ENCODE measurements at regions not wholly inside any gene's neighbourhood (a gene's known extent, or its start where the extent isn't known, plus 50 kb on each side); places are given as distances from the start of the nearest gene placed in this dataset.

GRCh38 chr3:110454066-110454465 is 617.5 kb upstream of the NECTIN3 start:
- DNase-seq (ENCODE audit: low spot score in 2 of 2) (no peak), ATAC-seq (replicated peaks; ENCODE audit: extremely low read depth, poor library complexity, severe bottlenecking) (no peak)
- Mint-ChIP-seq H3K4me3 (no peak overlapping the region), H3K27ac (ENCODE audit: low read depth) (no peak overlapping the region), H3K4me1 (no peaks in the 10 kb centered on the region), H3K36me3 (ENCODE audit: insufficient read depth) (no peaks in the 10 kb centered on the region), H3K27me3 (no peaks in the 10 kb centered on the region), H3K9me3 (no peaks in the 10 kb centered on the region)

- Mint-ChIP-seq H3K4me3 (no peak overlapping the region), H3K27me3 (no peaks in the 10 kb centered on the region), H3K27ac (ENCODE audit: low read depth) (no peak overlapping the region), H3K36me3 (ENCODE audit: insufficient read depth) (no peaks in the 10 kb centered on the region), H3K4me1 (no peaks in the 10 kb centered on the region), H3K9me3 (no peaks in the 10 kb centered on the region)
- DNase-seq (ENCODE audit: low spot score in 2 of 2) = no peak
- no peak for ATAC-seq (replicated peaks; ENCODE audit: extremely low read depth, poor library complexity, severe bottlenecking)
Measured at GRCh38 chr3:110456001-110456400, 615.6 kb upstream of the NECTIN3 start.

GRCh38 chr3:110456438-110457138 is 615.0 kb upstream of the NECTIN3 start:
- no peak for DNase-seq (ENCODE audit: low spot score in 2 of 2)
- Mint-ChIP-seq H3K27me3 (no peaks in the 10 kb centered on the region), H3K9me3 (no peaks in the 10 kb centered on the region), H3K4me3 (no peak overlapping the region), H3K4me1 (no peaks in the 10 kb centered on the region), H3K27ac (ENCODE audit: low read depth) (no peak overlapping the region), H3K36me3 (ENCODE audit: insufficient read depth) (no peaks in the 10 kb centered on the region)
- no peak for ATAC-seq (replicated peaks; ENCODE audit: extremely low read depth, poor library complexity, severe bottlenecking)

GRCh38 chr3:110457508-110457907 is 614.1 kb upstream of the NECTIN3 start:
- ATAC-seq (replicated peaks; ENCODE audit: extremely low read depth, poor library complexity, severe bottlenecking) = no peak
- Mint-ChIP-seq H3K36me3 (ENCODE audit: insufficient read depth) (no peaks in the 10 kb centered on the region), H3K9me3 (no peaks in the 10 kb centered on the region), H3K4me1 (no peaks in the 10 kb centered on the region), H3K27ac (ENCODE audit: low read depth) (no peak overlapping the region), H3K27me3 (no peaks in the 10 kb centered on the region), H3K4me3 (no peak overlapping the region)
- DNase-seq (ENCODE audit: low spot score in 2 of 2) = no peak

GRCh38 chr3:110459021-110459420 is 612.6 kb upstream of the NECTIN3 start:
- Mint-ChIP-seq H3K27ac (ENCODE audit: low read depth) (no peak overlapping the region), H3K27me3 (no peaks in the 10 kb centered on the region)

GRCh38 chr3:110470310-110470709 is 601.3 kb upstream of the NECTIN3 start:
- no peaks in the 10 kb centered on the region for H3K4me1 Mint-ChIP-seq
- no peaks in the 10 kb centered on the region for H3K36me3 Mint-ChIP-seq (ENCODE audit: insufficient read depth)
- no peak overlapping the region for H3K4me3 Mint-ChIP-seq
- DNase-seq (ENCODE audit: low spot score in 2 of 2) (no peak), ATAC-seq (replicated peaks; ENCODE audit: extremely low read depth, poor library complexity, severe bottlenecking) (no peak)
- no peaks in the 10 kb centered on the region for H3K9me3 Mint-ChIP-seq
- H3K27ac Mint-ChIP-seq (ENCODE audit: low read depth) = no peak overlapping the region
- peaks cover 16% of the 10 kb centered on the region for H3K27me3 Mint-ChIP-seq

More at GRCh38 chr3:110459021-110459420, 612.6 kb upstream of the NECTIN3 start:
- DNase-seq (ENCODE audit: low spot score in 2 of 2) (no peak), ATAC-seq (replicated peaks; ENCODE audit: extremely low read depth, poor library complexity, severe bottlenecking) (no peak)
- Mint-ChIP-seq H3K9me3 (no peaks in the 10 kb centered on the region), H3K4me1 (no peaks in the 10 kb centered on the region), H3K36me3 (ENCODE audit: insufficient read depth) (no peaks in the 10 kb centered on the region), H3K4me3 (no peak overlapping the region)

- H3K36me3 Mint-ChIP-seq (ENCODE audit: insufficient read depth) = no peaks in the 10 kb centered on the region
Measured at GRCh38 chr3:110473405-110473804, 598.2 kb upstream of the NECTIN3 start.

GRCh38 chr3:110474397-110474796 is 597.2 kb upstream of the NECTIN3 start:
- DNase-seq (ENCODE audit: low spot score in 2 of 2) (no peak), ATAC-seq (replicated peaks; ENCODE audit: extremely low read depth, poor library complexity, severe bottlenecking) (no peak)
- Mint-ChIP-seq H3K9me3 (no peaks in the 10 kb centered on the region), H3K4me3 (no peak overlapping the region), H3K36me3 (ENCODE audit: insufficient read depth) (no peaks in the 10 kb centered on the region), H3K27ac (ENCODE audit: low read depth) (no peak overlapping the region), H3K27me3 (peaks cover 16% of the 10 kb centered on the region), H3K4me1 (no peaks in the 10 kb centered on the region)

More at GRCh38 chr3:110473405-110473804, 598.2 kb upstream of the NECTIN3 start:
- H3K4me1 Mint-ChIP-seq = no peaks in the 10 kb centered on the region
- ATAC-seq (replicated peaks; ENCODE audit: extremely low read depth, poor library complexity, severe bottlenecking) = no peak
- H3K9me3 Mint-ChIP-seq = no peaks in the 10 kb centered on the region
- H3K27ac Mint-ChIP-seq (ENCODE audit: low read depth) = no peak overlapping the region
- no peak overlapping the region for H3K4me3 Mint-ChIP-seq
- DNase-seq (ENCODE audit: low spot score in 2 of 2) = no peak
- peaks cover 16% of the 10 kb centered on the region for H3K27me3 Mint-ChIP-seq

GRCh38 chr3:110478377-110479054 is 593.1 kb upstream of the NECTIN3 start:
- H3K4me3 Mint-ChIP-seq = no peak overlapping the region
- no peaks in the 10 kb centered on the region for H3K9me3 Mint-ChIP-seq
- H3K27me3 Mint-ChIP-seq = peaks cover 15% of the 10 kb centered on the region
- no peak for ATAC-seq (replicated peaks; ENCODE audit: extremely low read depth, poor library complexity, severe bottlenecking)
- no peak for DNase-seq (ENCODE audit: low spot score in 2 of 2)
- no peaks in the 10 kb centered on the region for H3K36me3 Mint-ChIP-seq (ENCODE audit: insufficient read depth)
- no peak overlapping the region for H3K27ac Mint-ChIP-seq (ENCODE audit: low read depth)
- H3K4me1 Mint-ChIP-seq = no peaks in the 10 kb centered on the region

GRCh38 chr3:110479731-110480130 is 591.9 kb upstream of the NECTIN3 start:
- Mint-ChIP-seq H3K4me3 (no peak overlapping the region), H3K27me3 (peaks cover 10% of the 10 kb centered on the region), H3K9me3 (no peaks in the 10 kb centered on the region), H3K36me3 (ENCODE audit: insufficient read depth) (no peaks in the 10 kb centered on the region), H3K4me1 (no peaks in the 10 kb centered on the region), H3K27ac (ENCODE audit: low read depth) (no peak overlapping the region)
- DNase-seq (ENCODE audit: low spot score in 2 of 2) (no peak), ATAC-seq (replicated peaks; ENCODE audit: extremely low read depth, poor library complexity, severe bottlenecking) (no peak)

GRCh38 chr3:110485389-110485788 is 586.2 kb upstream of the NECTIN3 start:
- H3K9me3 Mint-ChIP-seq = peaks cover 13% of the 10 kb centered on the region
- ATAC-seq (replicated peaks; ENCODE audit: extremely low read depth, poor library complexity, severe bottlenecking) = no peak
- H3K4me3 Mint-ChIP-seq = no peak overlapping the region
- H3K36me3 Mint-ChIP-seq (ENCODE audit: insufficient read depth) = no peaks in the 10 kb centered on the region
- H3K27ac Mint-ChIP-seq (ENCODE audit: low read depth) = no peak overlapping the region
- no peaks in the 10 kb centered on the region for H3K4me1 Mint-ChIP-seq
- no peak for DNase-seq (ENCODE audit: low spot score in 2 of 2)
- peaks cover 6% of the 10 kb centered on the region for H3K27me3 Mint-ChIP-seq

GRCh38 chr3:110487840-110488239 is 583.8 kb upstream of the NECTIN3 start:
- Mint-ChIP-seq H3K36me3 (ENCODE audit: insufficient read depth) (no peaks in the 10 kb centered on the region), H3K27ac (ENCODE audit: low read depth) (no peak overlapping the region), H3K4me1 (no peaks in the 10 kb centered on the region), H3K9me3 (peaks cover 13% of the 10 kb centered on the region), H3K27me3 (no peaks in the 10 kb centered on the region), H3K4me3 (no peak overlapping the region)
- ATAC-seq (replicated peaks; ENCODE audit: extremely low read depth, poor library complexity, severe bottlenecking) (no peak), DNase-seq (ENCODE audit: low spot score in 2 of 2) (no peak)

- H3K9me3 Mint-ChIP-seq = peaks cover 8% of the 10 kb centered on the region
- H3K36me3 Mint-ChIP-seq (ENCODE audit: insufficient read depth) = no peaks in the 10 kb centered on the region
- H3K4me1 Mint-ChIP-seq = no peaks in the 10 kb centered on the region
- H3K4me3 Mint-ChIP-seq = no peak overlapping the region
- H3K27me3 Mint-ChIP-seq = peaks cover 7% of the 10 kb centered on the region
- H3K27ac Mint-ChIP-seq (ENCODE audit: low read depth) = no peak overlapping the region
- no peak for ATAC-seq (replicated peaks; ENCODE audit: extremely low read depth, poor library complexity, severe bottlenecking)
- no peak for DNase-seq (ENCODE audit: low spot score in 2 of 2)
Measured at GRCh38 chr3:110491413-110491812, 580.2 kb upstream of the NECTIN3 start.

Data from central memory CD8-positive, alpha-beta T cell (primary cell).